ENCODE measurements at regions not wholly inside any gene's neighbourhood (a gene's known extent, or its start where the extent isn't known, plus 50 kb on each side); places are given as distances from the start of the nearest gene placed in this dataset.
"Not testable (repeated sequence)": the region's sequence is repeated elsewhere in the genome, so short reads cannot be mapped to it uniquely, and the experiment has no call there.

DNA sequence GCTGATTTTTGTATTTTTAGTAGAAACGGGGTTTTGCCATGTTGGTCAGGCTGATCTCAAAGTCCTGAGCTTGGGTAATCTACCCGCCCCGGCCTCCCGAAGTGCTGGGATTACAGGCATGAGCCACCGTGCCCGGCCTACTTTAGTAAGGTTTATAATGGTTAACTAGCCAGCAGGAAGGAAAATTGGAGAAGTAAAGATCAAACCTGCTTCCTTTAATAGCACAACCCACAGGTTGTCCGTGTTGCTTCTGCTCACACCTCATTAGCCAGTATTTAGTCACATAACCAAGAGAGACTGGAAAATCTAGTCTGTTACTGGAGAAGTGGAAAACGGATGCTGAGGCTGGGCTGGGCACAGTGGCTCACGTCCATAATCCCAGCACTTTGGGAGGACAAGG lies 51.9 kb upstream of the TBL1XR1 start:
- Mint-ChIP-seq H3K4me3 (no peak overlapping the region), H3K27ac (no peak overlapping the region), H3K27me3 (no peaks in the 10 kb centered on the region), H3K9me3 (peaks cover 7% of the 10 kb centered on the region), H3K4me1 (no peaks in the 10 kb centered on the region), H3K36me3 (peaks cover 3% of the 10 kb centered on the region)
- no peak for DNase-seq

DNA sequence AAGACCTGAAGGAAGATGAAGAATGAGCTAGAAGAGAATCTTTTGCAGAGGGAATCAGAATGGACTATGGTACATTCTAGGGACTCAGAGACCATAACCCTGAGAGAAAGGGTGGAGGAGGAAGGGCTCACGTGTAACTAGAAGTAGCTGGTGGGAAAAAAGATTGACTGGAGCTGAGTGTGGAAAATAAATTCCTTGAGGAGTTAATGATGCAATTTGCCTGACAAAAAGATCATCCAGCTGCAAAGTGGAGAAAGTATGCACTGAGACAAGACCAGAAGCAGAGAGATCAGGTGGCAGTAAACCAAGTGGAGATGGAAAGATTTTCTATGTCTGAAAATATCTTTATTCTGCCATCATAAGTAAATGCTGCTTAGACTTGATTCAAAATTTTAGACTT lies 52.9 kb upstream of the TBL1XR1 start:
- Mint-ChIP-seq H3K36me3 (peaks cover 3% of the 10 kb centered on the region), H3K27me3 (no peaks in the 10 kb centered on the region), H3K9me3 (peaks cover 7% of the 10 kb centered on the region), H3K27ac (no peak overlapping the region), H3K4me3 (no peak overlapping the region), H3K4me1 (no peaks in the 10 kb centered on the region)
- no peak for DNase-seq

DNA sequence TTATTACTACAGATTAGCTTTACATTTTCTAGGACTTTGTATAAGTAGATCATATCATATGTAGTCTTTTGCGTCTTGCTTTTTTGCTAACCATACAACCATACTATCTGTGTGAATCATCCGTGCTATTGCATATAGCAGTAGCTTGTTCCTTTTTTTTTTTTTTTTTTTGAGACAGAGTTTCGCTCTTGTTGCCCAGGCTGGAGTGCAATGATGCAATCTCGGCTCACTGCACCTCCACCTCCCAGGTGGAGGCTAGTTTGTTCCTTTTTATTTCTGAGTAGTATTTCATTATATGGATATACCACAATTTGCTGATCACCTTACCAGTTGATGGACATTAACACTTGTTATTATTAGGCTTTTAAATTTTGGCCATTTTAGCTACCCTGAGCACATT lies 54.5 kb upstream of the TBL1XR1 start:
- H3K27ac Mint-ChIP-seq: no peak overlapping the region
- peaks cover 3% of the 10 kb centered on the region for H3K36me3 Mint-ChIP-seq
- H3K9me3 Mint-ChIP-seq: peaks cover 7% of the 10 kb centered on the region
- H3K4me3 Mint-ChIP-seq: no peak overlapping the region
- no peak for DNase-seq
- no peaks in the 10 kb centered on the region for H3K27me3 Mint-ChIP-seq
- H3K4me1 Mint-ChIP-seq: no peaks in the 10 kb centered on the region

DNA sequence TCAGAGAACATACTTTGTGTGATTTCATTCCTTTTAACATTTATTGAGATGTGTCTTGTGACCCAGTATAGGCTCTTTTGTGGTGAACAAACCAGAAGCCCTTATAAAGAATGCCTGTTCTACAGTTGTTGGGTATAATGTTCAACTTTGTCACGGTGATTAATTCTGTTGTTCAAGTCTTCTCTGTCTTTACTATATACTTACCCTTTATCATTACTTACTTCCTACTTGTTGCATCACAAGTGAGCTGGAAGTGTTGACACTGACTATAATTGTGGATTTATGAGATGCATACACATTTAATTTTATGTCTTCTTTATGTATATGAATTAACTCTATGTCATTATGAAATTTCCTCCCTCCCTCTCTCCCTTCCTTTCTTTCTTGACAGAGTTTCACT lies 59.7 kb upstream of the TBL1XR1 start:
- Mint-ChIP-seq H3K9me3 (no peaks in the 10 kb centered on the region), H3K36me3 (no peaks in the 10 kb centered on the region), H3K4me3 (no peak overlapping the region), H3K27me3 (no peaks in the 10 kb centered on the region), H3K27ac (no peak overlapping the region), H3K4me1 (peaks cover 3% of the 10 kb centered on the region)
- DNase-seq: no peak

DNA sequence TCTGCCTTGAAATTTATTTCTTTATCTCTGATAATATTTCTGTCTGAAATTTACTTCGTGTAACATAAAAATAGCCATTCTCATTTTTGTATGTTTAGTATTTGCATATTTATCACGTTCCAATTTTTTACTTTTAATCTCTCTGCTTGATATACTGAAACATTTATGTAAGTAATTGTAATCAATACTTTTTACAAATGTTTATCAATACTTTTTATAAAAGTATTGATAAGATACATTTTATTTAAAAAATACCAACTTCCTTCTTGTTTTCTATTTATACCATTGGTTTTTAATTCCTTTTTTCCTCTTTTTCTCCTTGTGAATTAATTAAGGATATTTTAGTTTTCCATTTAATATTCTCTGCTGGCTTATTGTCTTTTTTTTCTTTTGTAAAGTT lies 60.3 kb upstream of the TBL1XR1 start:
- H3K27ac Mint-ChIP-seq: no peak overlapping the region
- H3K9me3 Mint-ChIP-seq: no peaks in the 10 kb centered on the region
- no peaks in the 10 kb centered on the region for H3K27me3 Mint-ChIP-seq
- H3K4me3 Mint-ChIP-seq: no peak overlapping the region
- H3K4me1 Mint-ChIP-seq: peaks cover 3% of the 10 kb centered on the region
- H3K36me3 Mint-ChIP-seq: no peaks in the 10 kb centered on the region
- DNase-seq: no peak

DNA sequence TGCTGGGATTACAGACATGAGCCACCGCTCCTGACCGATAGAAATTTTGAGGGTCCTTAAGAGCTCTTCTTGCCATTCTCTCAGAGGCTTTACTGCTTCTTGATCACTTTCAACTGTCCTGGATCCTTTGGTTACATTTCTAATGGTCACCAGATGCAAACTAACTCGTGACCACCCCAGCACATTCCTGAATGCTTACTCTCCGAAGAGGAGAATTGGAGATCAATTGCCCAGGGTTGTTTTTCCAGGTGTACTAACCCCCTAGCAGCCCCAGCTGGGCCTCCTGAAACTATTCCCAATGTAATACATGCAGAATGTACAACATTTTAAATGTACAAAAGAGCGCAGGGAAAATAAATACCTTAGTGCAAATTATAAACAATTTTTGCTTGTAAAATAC lies 65.1 kb upstream of the TBL1XR1 start:
- peaks cover 3% of the 10 kb centered on the region for H3K4me1 Mint-ChIP-seq
- H3K9me3 Mint-ChIP-seq: no peaks in the 10 kb centered on the region
- no peaks in the 10 kb centered on the region for H3K36me3 Mint-ChIP-seq
- no peak for DNase-seq
- no peak overlapping the region for H3K27ac Mint-ChIP-seq
- no peak overlapping the region for H3K4me3 Mint-ChIP-seq
- H3K27me3 Mint-ChIP-seq: no peaks in the 10 kb centered on the region

DNA sequence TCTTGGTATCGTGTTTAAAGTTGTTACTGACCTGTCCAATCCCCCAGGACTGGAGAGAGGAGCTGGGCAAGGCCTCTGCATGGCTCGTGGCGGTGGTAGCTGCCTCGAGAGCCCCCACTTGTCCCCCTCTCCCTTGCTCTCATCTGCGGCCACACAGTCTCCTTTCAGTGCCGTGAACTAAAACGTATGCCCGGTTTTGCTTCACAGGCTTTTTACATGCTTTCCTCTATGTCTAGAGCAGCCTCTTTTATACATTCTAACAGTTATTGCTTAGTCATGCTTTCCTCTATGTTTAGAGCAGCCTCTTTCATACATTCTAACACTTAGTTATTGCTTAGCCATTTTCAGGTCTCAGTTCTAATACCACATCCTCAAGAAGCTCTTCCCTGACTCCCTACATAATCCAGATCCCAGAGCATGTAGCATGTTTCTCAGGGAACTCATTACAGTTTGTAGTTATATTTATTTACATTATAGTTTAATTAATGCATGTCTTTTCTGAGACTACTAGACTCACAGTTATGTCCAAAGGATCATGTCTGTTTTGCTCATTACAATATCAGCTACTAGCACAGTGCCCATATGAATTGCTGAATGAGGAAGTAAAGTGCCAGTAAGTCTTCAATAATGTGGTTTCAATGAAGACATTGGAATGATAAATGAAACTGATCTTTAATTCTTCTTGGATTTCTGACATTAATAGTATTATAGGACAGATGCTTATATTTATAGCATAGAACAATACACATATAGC lies 66.5 kb upstream of the TBL1XR1 start:
- H3K4me3 Mint-ChIP-seq: no peak overlapping the region
- H3K36me3 Mint-ChIP-seq: no peaks in the 10 kb centered on the region
- H3K4me1 Mint-ChIP-seq: peaks cover 3% of the 10 kb centered on the region
- H3K9me3 Mint-ChIP-seq: no peaks in the 10 kb centered on the region
- H3K27me3 Mint-ChIP-seq: no peaks in the 10 kb centered on the region
- no peak overlapping the region for H3K27ac Mint-ChIP-seq
- DNase-seq: no peak

DNA sequence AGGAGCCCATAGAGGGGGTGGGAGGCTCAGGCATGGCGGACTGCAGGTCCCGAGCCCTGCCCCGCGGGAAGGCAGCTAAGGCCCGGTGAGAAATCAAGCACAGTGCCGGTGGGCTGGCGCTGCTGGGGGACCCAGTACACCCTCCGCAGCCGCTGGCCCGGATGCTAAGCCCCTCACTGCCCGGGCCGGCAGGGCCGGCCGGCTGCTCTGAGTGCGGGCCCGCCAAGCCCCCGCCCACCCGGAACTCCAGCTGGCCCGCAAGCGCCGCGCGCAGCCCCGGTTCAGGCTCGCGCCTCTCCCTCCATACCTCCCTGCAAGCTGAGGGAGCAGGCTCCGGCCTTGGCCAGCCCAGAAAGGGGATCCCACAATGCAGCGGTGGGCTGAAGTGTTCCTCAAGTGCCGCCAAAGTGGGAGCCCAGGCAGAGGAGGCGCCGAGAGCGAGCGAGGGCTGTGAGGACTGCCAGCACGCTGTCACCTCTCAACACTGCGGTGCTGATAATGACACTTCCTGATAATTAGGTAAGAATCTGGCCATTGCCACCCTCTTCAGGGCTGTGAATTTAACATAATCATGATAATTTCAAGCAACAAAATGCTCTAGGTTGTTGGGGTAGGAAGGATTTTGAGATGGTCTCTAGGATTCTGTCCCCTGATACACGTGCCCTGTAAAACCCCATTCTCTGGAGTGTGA lies 74.7 kb upstream of the TBL1XR1 start:
- H3K27ac Mint-ChIP-seq, H3K36me3 Mint-ChIP-seq, DNase-seq, H3K4me3 Mint-ChIP-seq, H3K4me1 Mint-ChIP-seq, H3K9me3 Mint-ChIP-seq, H3K27me3 Mint-ChIP-seq: not testable (repeated sequence)

DNA sequence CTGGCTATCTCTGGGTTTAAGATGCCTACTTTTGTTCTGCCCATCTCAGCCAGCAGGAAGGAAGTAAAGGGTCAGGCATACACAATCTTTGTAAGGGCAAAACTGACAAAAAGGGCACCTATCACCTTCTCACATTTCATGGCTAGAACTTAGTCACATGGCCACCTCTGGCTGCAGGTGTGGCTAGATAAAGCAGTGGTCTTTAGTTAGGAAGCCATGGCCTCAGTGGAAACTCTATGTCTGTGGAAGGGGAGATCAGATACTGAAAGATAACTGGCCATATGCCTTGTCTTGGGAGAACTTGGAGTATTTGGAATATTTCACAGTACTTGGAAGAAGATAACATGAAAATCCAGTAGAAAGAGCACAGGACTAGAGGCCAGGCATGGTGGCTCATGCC lies 80.7 kb upstream of the TBL1XR1 start:
- H3K36me3 Mint-ChIP-seq: peaks cover 11% of the 10 kb centered on the region
- H3K4me3 Mint-ChIP-seq: no peak overlapping the region
- H3K27me3 Mint-ChIP-seq: no peaks in the 10 kb centered on the region
- DNase-seq: no peak
- H3K9me3 Mint-ChIP-seq: peaks cover 7% of the 10 kb centered on the region
- H3K4me1 Mint-ChIP-seq: peaks cover 19% of the 10 kb centered on the region
- H3K27ac Mint-ChIP-seq: no peak overlapping the region

DNA sequence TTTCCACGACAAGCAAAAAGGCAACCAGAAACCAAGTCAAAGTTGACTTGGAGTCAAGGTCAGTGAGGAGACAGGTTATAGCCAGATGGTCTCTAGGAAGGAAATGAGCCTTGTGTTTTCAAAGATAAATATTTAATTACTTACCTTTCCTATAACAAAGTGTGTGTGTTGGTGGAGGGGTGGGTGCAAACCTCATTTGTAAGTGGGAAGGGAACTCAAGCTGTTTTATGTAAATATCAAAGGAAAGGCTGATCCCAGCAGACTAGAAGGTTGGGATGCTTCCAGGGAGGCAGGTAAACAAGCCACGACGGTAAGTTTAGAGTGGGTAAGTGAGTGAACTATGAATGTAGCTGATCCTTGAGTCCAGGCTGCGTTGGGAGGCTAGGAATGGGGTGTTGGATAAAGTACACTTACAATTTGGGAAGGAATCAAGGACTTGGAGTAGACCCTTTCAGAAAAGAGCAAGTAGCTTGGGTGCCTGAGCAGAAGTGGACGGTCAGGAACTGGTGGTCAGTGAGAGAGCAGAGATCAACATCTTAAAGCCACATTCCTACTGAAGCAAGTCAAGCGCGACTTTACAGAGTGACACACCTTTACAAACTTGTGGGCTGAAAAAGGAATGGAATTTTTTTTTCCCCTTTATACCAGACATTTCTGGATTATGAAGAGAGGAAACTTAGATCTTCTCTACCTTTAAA lies 82.0 kb upstream of the TBL1XR1 start:
- no peak overlapping the region for H3K27ac Mint-ChIP-seq
- no peak overlapping the region for H3K4me3 Mint-ChIP-seq

DNA sequence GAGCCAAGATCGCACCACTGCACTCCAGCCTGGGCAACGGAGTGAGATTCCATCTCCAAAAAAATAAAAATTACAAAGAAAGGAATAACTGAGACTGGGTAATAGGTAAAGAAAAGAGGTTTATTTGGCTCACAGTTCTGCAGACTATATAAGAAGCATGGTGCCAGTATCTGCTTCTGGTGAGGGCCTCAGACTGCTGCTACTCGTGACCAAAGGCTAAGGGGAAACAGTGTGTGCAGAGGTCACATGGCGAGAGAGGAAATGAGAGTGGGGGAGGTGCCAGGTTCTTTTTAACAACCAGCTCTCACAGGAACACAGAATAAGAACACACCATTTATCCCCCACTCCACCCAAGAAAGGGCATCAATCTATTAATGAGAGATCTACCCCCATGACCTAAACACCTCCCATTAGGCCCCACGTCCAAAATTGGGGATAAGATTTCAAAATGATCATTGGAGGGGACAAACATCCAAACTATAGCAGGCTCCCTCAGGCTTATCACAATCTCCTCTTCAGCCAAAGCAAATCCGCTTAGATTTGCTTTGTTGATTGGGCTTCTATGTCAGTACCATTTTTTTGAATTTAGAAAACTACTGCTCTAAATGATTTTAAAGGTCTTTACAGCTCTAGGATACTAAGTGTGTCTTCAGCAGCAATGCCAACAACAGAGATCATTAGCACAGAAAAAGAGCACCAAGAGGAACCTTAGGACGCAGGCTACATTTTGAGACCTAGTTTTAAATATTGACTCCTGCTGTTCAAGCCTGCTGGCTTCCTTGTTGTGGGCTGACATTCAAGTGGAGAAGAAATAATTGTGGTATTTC lies 84.2 kb upstream of the TBL1XR1 start:
- Mint-ChIP-seq H3K9me3 (peaks cover 7% of the 10 kb centered on the region), H3K4me3 (no peak overlapping the region), H3K36me3 (peaks cover 11% of the 10 kb centered on the region), H3K27ac (peak overlapping the region; percentile 39), H3K4me1 (peaks cover 27% of the 10 kb centered on the region), H3K27me3 (no peaks in the 10 kb centered on the region)
- DNase-seq: no peak

More for the DNA sequence above, 82.0 kb upstream of the TBL1XR1 start:
- Mint-ChIP-seq H3K36me3 (peaks cover 11% of the 10 kb centered on the region), H3K9me3 (peaks cover 7% of the 10 kb centered on the region), H3K4me1 (peaks cover 25% of the 10 kb centered on the region), H3K27me3 (no peaks in the 10 kb centered on the region)
- no peak for DNase-seq

DNA sequence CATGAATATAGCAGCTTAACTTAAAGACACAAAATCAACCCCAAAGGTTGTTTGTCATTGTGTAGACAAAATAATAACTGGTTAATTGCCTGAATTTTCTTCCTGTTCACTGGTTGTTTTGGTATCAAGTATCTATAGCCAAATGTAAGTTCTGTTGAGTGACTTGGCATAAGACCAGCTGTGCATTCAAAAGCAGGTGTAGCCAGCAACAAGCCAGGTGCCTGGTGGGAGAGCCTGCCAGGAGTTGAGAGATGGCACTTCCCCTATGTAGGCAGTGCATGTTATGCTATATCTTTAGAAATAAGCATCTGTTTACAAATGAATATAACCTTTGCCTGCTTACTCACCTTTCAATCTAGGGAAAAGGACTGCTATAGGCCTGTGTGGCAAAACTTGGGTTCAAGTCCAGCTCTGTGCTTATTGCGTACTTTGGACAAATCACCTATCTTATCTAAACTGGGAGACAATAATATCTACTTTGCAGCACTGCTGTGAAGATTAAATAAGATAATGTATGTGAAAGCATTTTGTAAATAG lies 84.9 kb upstream of the TBL1XR1 start:
- Mint-ChIP-seq H3K27ac (no peak overlapping the region), H3K4me3 (no peak overlapping the region), H3K27me3 (no peaks in the 10 kb centered on the region), H3K36me3 (peaks cover 11% of the 10 kb centered on the region), H3K4me1 (peaks cover 27% of the 10 kb centered on the region), H3K9me3 (peaks cover 7% of the 10 kb centered on the region)
- no peak for DNase-seq

DNA sequence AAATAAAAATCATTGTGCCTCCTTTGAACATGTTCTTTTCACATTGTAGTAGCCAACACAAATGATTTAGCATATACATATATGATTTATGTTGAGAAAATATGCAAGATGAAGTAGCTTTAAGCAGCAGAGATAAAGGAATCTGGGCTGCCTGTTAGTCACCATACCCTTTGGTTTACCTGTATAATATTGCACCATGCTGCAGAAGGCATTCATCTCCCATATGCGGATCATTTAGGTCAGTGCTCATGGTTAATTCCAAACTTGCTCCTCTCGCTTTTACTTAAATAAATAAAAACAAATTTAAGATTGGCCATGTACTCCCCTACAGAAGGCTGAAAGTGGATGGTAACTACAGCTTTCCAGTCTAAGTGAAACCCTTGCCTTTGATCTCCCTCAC lies 86.7 kb upstream of the TBL1XR1 start:
- no peaks in the 10 kb centered on the region for H3K27me3 Mint-ChIP-seq
- peak overlapping the region; percentile 9 for H3K4me3 Mint-ChIP-seq
- H3K27ac Mint-ChIP-seq: no peak overlapping the region
- H3K9me3 Mint-ChIP-seq: peaks cover 7% of the 10 kb centered on the region
- peaks cover 11% of the 10 kb centered on the region for H3K36me3 Mint-ChIP-seq
- DNase-seq: no peak
- H3K4me1 Mint-ChIP-seq: peaks cover 27% of the 10 kb centered on the region

DNA sequence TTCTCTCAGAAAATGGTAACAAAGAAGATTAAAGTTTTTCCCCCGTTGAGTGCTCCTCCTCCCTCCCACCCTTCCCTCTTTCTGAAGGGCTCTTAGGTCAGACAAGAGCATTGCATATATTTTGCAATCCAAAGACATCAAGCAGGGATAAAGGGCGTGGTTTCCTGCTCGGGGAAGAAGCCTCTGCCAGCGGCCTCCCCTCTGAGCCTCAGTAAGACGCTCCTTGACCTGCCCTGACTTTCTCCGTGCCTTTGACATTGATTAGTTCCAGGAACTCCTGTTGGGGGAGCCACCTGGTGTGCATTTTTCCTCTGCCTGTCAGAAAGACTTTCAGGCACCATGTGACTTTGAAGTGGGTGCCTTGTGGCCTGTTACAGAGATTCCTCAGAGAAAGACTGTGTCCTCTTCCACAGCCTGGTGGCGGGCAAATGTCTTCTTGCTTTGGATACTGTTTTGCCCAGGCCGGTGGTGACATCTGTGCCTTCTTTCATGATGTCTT lies 87.2 kb upstream of the TBL1XR1 start:
- H3K9me3 Mint-ChIP-seq: peaks cover 7% of the 10 kb centered on the region

More for the DNA sequence above, 87.2 kb upstream of the TBL1XR1 start:
- Mint-ChIP-seq H3K4me3 (peak overlapping the region; percentile 9), H3K27me3 (no peaks in the 10 kb centered on the region), H3K27ac (peak overlapping the region; percentile 32), H3K4me1 (peaks cover 27% of the 10 kb centered on the region), H3K36me3 (peaks cover 11% of the 10 kb centered on the region)
- peak; percentile 60 for DNase-seq
